Testis (tissue), 2 donors: ENCODE measurements at regions not wholly inside any gene's neighbourhood (a gene's known extent, or its start where the extent isn't known, plus 50 kb on each side); places are given as distances from the start of the nearest gene placed in this dataset.

Source experiments
- DNase-seq: peaks from one replicate; pipeline ENCODE4 v3.0.0-alpha.2; 2019
- H3K27ac ChIP-seq, 2 donors: fragments of 200-600 bp; sonication (generic); one replicate each; pipeline ENCODE4 v1.5.1; 2019
- H3K27me3 ChIP-seq: fragments of 200-600 bp; sonication (generic); one replicate; pipeline ENCODE4 v1.5.1; 2019
- H3K36me3 ChIP-seq: fragments of 200-600 bp; sonication (generic); one replicate; pipeline ENCODE4 v1.5.1; 2017; ENCODE audit warnings: low read depth; ENCODE audit errors: missing control alignments
- H3K4me1 ChIP-seq: fragments of 200-600 bp; sonication (generic); one replicate; pipeline ENCODE4 v1.5.1; 2019
- H3K4me3 ChIP-seq, 2 donors: fragments of 200-600 bp; sonication (generic); one replicate each; pipeline ENCODE4 v1.5.1; 2017 to 2019
- H3K9me3 ChIP-seq: fragments of 200-600 bp; sonication (generic); one replicate; pipeline ENCODE4 v1.5.1; 2017
- CTCF ChIP-seq, 3 experiments: fragments of 450-650 bp in 2 of 3; fragments of 200-600 bp in 1 of 3; sonication (generic) in 1 of 3; IDR thresholded peaks; one replicate each; pipeline ENCODE4 v1.5.1; 2016 to 2019; ENCODE audit warnings: antibody characterized with exemption in 3 of 3, mild to moderate bottlenecking in 2 of 3, moderate library complexity in 1 of 3
- POLR2A ChIP-seq: fragments of 450-650 bp; IDR thresholded peaks from one replicate; pipeline ENCODE4 v1.6.1; 2017; ENCODE audit warnings: antibody characterized with exemption, mild to moderate bottlenecking, moderate library complexity
- WGBS, 2 donors: methylation state at CpG; one replicate each; pipeline ENCODE4 v1.1.5; 2018; 5-methylcytosine and 5-hydroxymethylcytosine counted together
- intact Hi-C: fragments of 100-400 bp; cut with DNase I; formaldehyde crosslinking; loops from one replicate; pipeline ENCODE4 v1.15.1; 2023; ENCODE audit warnings: low total_unique reads

- Histone ChIP-seq H3K4me3 (no peak overlapping the region), H3K9me3 (no peaks in the 10 kb centered on the region), H3K27ac (no peak overlapping the region), H3K36me3 (no peaks in the 10 kb centered on the region), H3K4me1 (peaks cover 4% of the 10 kb centered on the region), H3K27me3 (no peaks in the 10 kb centered on the region)
- no peak for TF ChIP-seq POLR2A
- TF ChIP-seq CTCF (IDR thresholded peaks at IDR 0.05) = no peak
- WGBS, 2 donors = 78 to 82% methylated on average over 4 of the region's 4 CpGs
- no peak for DNase-seq
- intact Hi-C loops = no loop called here
Measured at GRCh38 chr6:113634352-113635163, 222.6 kb upstream of the MARCKS start.

- H3K36me3 ChIP-seq = no peaks in the 10 kb centered on the region
- TF ChIP-seq CTCF (IDR thresholded peaks at IDR 0.05) (no peak), POLR2A (no peak)
- H3K27ac ChIP-seq = no peak overlapping the region
- no peak for DNase-seq
- intact Hi-C loops = no loop called here
- WGBS, 2 donors = 59 to 61% methylated on average over 1 of the region's 1 CpG
- H3K9me3 ChIP-seq = no peaks in the 10 kb centered on the region
- H3K4me1 ChIP-seq = no peaks in the 10 kb centered on the region
- H3K4me3 ChIP-seq = no peak overlapping the region
- no peaks in the 10 kb centered on the region for H3K27me3 ChIP-seq
Measured at GRCh38 chr6:113635222-113635986, 221.7 kb upstream of the MARCKS start.

GRCh38 chr6:113636357-113636824 lies 220.8 kb upstream of the MARCKS start:
- Histone ChIP-seq H3K4me1 (no peaks in the 10 kb centered on the region), H3K9me3 (no peaks in the 10 kb centered on the region), H3K27me3 (no peaks in the 10 kb centered on the region), H3K27ac (no peak overlapping the region), H3K4me3 (no peak overlapping the region), H3K36me3 (no peaks in the 10 kb centered on the region)
- intact Hi-C loops = no loop called here
- no peak for DNase-seq
- TF ChIP-seq CTCF (IDR thresholded peaks at IDR 0.05) (no peak), POLR2A (no peak)
- 83 to 86% methylated on average over 1 of the region's 1 CpG for WGBS, 2 donors

GRCh38 chr6:113640051-113640450 lies 217.1 kb upstream of the MARCKS start:
- H3K4me3 ChIP-seq = no peak overlapping the region
- H3K27ac ChIP-seq = no peak overlapping the region
- H3K9me3 ChIP-seq = no peaks in the 10 kb centered on the region
- no peaks in the 10 kb centered on the region for H3K4me1 ChIP-seq
- intact Hi-C loops = no loop called here
- no peak for DNase-seq
- TF ChIP-seq POLR2A = no peak
- TF ChIP-seq CTCF (IDR thresholded peaks at IDR 0.05) = no peak
- no peaks in the 10 kb centered on the region for H3K36me3 ChIP-seq
- no peaks in the 10 kb centered on the region for H3K27me3 ChIP-seq
